GM12878 (cell line): ENCODE measurements at regions not wholly inside any gene's neighbourhood (a gene's known extent, or its start where the extent isn't known, plus 50 kb on each side); places are given as distances from the start of the nearest gene placed in this dataset.

ENCODE experiments used
- ATF3 ChIP-seq: IDR thresholded peaks from 2 replicates; pipeline ENCODE4 v1.6.1; 2011; ENCODE audit warnings: low read depth, mild to moderate bottlenecking, low read length, moderate library complexity, borderline replicate concordance; ENCODE audit errors: extremely low read depth
- CTCF ChIP-seq, 3 experiments: IDR thresholded peaks in 2 of 3; conservative IDR thresholded peaks in 1 of 3; 2 replicates each; pipeline ENCODE4 v1.5.1; 2011; ENCODE audit warnings: low read depth in 3 of 3, low read length in 3 of 3, mild to moderate bottlenecking in 3 of 3, control low read depth in 2 of 3, moderate library complexity in 2 of 3, inconsistent platforms in 1 of 3, mixed read lengths in 1 of 3; ENCODE audit not compliant: control insufficient read depth in 2 of 3, insufficient read depth in 1 of 3; ENCODE audit errors: extremely low read depth in 1 of 3
- DPF2 ChIP-seq: fragments of 450-650 bp; IDR thresholded peaks from 2 replicates; pipeline ENCODE4 v1.6.1; 2017; ENCODE audit warnings: mild to moderate bottlenecking
- E2F4 ChIP-seq: IDR thresholded peaks from 2 replicates; pipeline ENCODE4 v1.6.1; 2012; ENCODE audit warnings: low read depth, low read length, improper control_type of control experiment
- ESRRA ChIP-seq: IDR thresholded peaks from 2 replicates; pipeline ENCODE4 v1.6.1; 2012; ENCODE audit warnings: mild to moderate bottlenecking, low read length, improper control_type of control experiment
- ETV6 ChIP-seq, 2 experiments: fragments of 450-650 bp in 1 of 2; IDR thresholded peaks in 1 of 2; conservative IDR thresholded peaks in 1 of 2; 2 replicates each; pipeline ENCODE4 v1.6.1; 2014; ENCODE audit warnings: antibody characterized with exemption in 1 of 2, borderline replicate concordance in 1 of 2, low read depth in 1 of 2, mild to moderate bottlenecking in 1 of 2, moderate library complexity in 1 of 2
- HDAC2 ChIP-seq: fragments of 200-600 bp; sonication (generic); IDR thresholded peaks from 2 replicates; pipeline ENCODE4 v1.6.1; 2017
- KDM1A ChIP-seq: fragments of 200-600 bp; sonication (generic); IDR thresholded peaks from 2 replicates; pipeline ENCODE4 v1.6.1; 2016; ENCODE audit warnings: borderline replicate concordance
- MYB ChIP-seq: fragments of 150-350 bp; IDR thresholded peaks from 2 replicates; pipeline ENCODE4 v1.6.1; 2014; ENCODE audit warnings: mild to moderate bottlenecking, low read depth, low read length, borderline replicate concordance
- NFYB ChIP-seq: IDR thresholded peaks from 2 replicates; pipeline ENCODE4 v1.6.1; 2011; ENCODE audit warnings: low read depth, mild to moderate bottlenecking, low read length, improper control_type of control experiment, moderate library complexity; ENCODE audit not compliant: insufficient read depth
- POLR2AphosphoS2 ChIP-seq: IDR thresholded peaks from 2 replicates; pipeline ENCODE4 v1.6.1; 2011; ENCODE audit warnings: low read depth, mild to moderate bottlenecking, low read length, improper control_type of control experiment, moderate library complexity
- POLR2AphosphoS5 ChIP-seq: IDR thresholded peaks from 2 replicates; pipeline ENCODE4 v1.6.1; 2011; ENCODE audit warnings: mild to moderate bottlenecking, low read length, inconsistent platforms
- SIN3A ChIP-seq: IDR thresholded peaks from 2 replicates; pipeline ENCODE4 v1.6.1; 2012; ENCODE audit warnings: low read depth, low read length, improper control_type of control experiment
- SKIL ChIP-seq: fragments of 450-650 bp; IDR thresholded peaks from 2 replicates; pipeline ENCODE4 v1.6.1; 2017; ENCODE audit warnings: mild to moderate bottlenecking, low read depth, inconsistent platforms; ENCODE audit not compliant: poor library complexity, severe bottlenecking
- SMC3 ChIP-seq: IDR thresholded peaks from 2 replicates; pipeline ENCODE4 v1.6.1; 2011; ENCODE audit warnings: low read length, improper control_type of control experiment, borderline replicate concordance
- SP1 ChIP-seq: IDR thresholded peaks from one replicate; pipeline ENCODE4 v1.6.1; 2011; ENCODE audit warnings: low read depth, low read length
- SUPT20H ChIP-seq: IDR thresholded peaks from 2 replicates; pipeline ENCODE4 v1.6.1; 2011; ENCODE audit warnings: low read depth, mild to moderate bottlenecking, low read length, moderate library complexity, borderline replicate concordance; ENCODE audit not compliant: control insufficient read depth
- TCF12 ChIP-seq: IDR thresholded peaks from 2 replicates; pipeline ENCODE4 v1.6.1; 2011; ENCODE audit warnings: low read depth, mild to moderate bottlenecking, low read length
- USF1 ChIP-seq: IDR thresholded peaks from 2 replicates; pipeline ENCODE4 v1.6.1; 2011; ENCODE audit warnings: borderline replicate concordance, low read depth, mild to moderate bottlenecking, moderate library complexity, mixed read lengths, low read length; ENCODE audit not compliant: insufficient read depth; ENCODE audit errors: extremely low read length
- ZBTB4 ChIP-seq: fragments of 450-650 bp; formaldehyde crosslinking; IDR thresholded peaks from 2 replicates; pipeline ENCODE4 v1.4.0; 2022; ENCODE audit warnings: mild to moderate bottlenecking, moderate library complexity
- ZSCAN29 ChIP-seq: fragments of 450-650 bp; IDR thresholded peaks from 2 replicates; pipeline ENCODE4 v1.6.1; 2017; ENCODE audit warnings: mild to moderate bottlenecking, moderate library complexity

GRCh38 chr12:115481141-115481540 is 796.4 kb downstream of the MED13L start (continued):
- TF ChIP-seq ZBTB4 (CRISPR knock-in tag), result no peak
- no peak for TF ChIP-seq SUPT20H
- TF ChIP-seq SMC3, result peak; percentile 33; the same call in 1 of the 2 replicates
- TF ChIP-seq MYB, result no peak
- TF ChIP-seq USF1, result peak; percentile 24
- TF ChIP-seq POLR2AphosphoS2, result no peak
- no peak for TF ChIP-seq DPF2
- no peak for TF ChIP-seq ATF3
- no peak for TF ChIP-seq ZSCAN29
- no peak for TF ChIP-seq HDAC2
- TF ChIP-seq E2F4, result no peak
- no peak for TF ChIP-seq SIN3A
- TF ChIP-seq ESRRA, result no peak
- TF ChIP-seq SKIL, result no peak
- no peak for TF ChIP-seq SP1
- peak in 2 of 3 experiments; percentile 12; a peak in 2 of 6 replicates for TF ChIP-seq CTCF (IDR thresholded peaks at IDR 0.05 in 2 of 3, conservative IDR thresholded peaks at IDR 0.05 in 1 of 3; ENCODE audit: control insufficient read depth in 2 of 3, extremely low read depth in 1 of 3, insufficient read depth in 1 of 3, low read depth in 3 of 3, low read length in 3 of 3)
- no peak for TF ChIP-seq NFYB
- TF ChIP-seq POLR2AphosphoS5, result no peak
- TF ChIP-seq TCF12, result peak; percentile 90
- peak in 1 of 2 experiments; percentile 24; a peak in 1 of 4 replicates for TF ChIP-seq ETV6 (conservative IDR thresholded peaks at IDR 0.05 in 1 of 2, IDR thresholded peaks at IDR 0.05 in 1 of 2; ENCODE audit: borderline replicate concordance in 1 of 2, low read depth in 1 of 2)
- no peak for TF ChIP-seq KDM1A
